ENCODE measurements at regions not wholly inside any gene's neighbourhood (a gene's known extent, or its start where the extent isn't known, plus 50 kb on each side); places are given as distances from the start of the nearest gene placed in this dataset.

GRCh38 chr21:35268817-35269216, 219.7 kb upstream of the RUNX1 start:
- Histone ChIP-seq H3K4me3 (ENCODE audit: low read length) (no peak overlapping the region), H3K36me3 (ENCODE audit: control insufficient read depth, insufficient read depth, low read length) (no peaks in the 10 kb centered on the region), H3K9ac (ENCODE audit: low read length) (no peak overlapping the region), H3K27me3 (ENCODE audit: control insufficient read depth, insufficient read depth, low read length) (no peaks in the 10 kb centered on the region), H3K9me3 (ENCODE audit: control insufficient read depth, low read length) (no peaks in the 10 kb centered on the region), H3K4me1 (ENCODE audit: control insufficient read depth, insufficient read depth, low read length) (peaks cover 12% of the 10 kb centered on the region)

GRCh38 chr21:35268261-35268660, 219.2 kb upstream of the RUNX1 start:
- H3K9ac ChIP-seq (ENCODE audit: low read length), result no peak overlapping the region

GRCh38 chr21:35266546-35266945, 217.4 kb upstream of the RUNX1 start:
- no peak overlapping the region for H3K9ac ChIP-seq (ENCODE audit: low read length)
- no peak overlapping the region for H3K4me3 ChIP-seq (ENCODE audit: low read length)
- H3K36me3 ChIP-seq (ENCODE audit: control insufficient read depth, insufficient read depth, low read length), result no peaks in the 10 kb centered on the region
- no peaks in the 10 kb centered on the region for H3K9me3 ChIP-seq (ENCODE audit: control insufficient read depth, low read length)
- H3K27me3 ChIP-seq (ENCODE audit: control insufficient read depth, insufficient read depth, low read length), result no peaks in the 10 kb centered on the region
- peaks cover 10% of the 10 kb centered on the region for H3K4me1 ChIP-seq (ENCODE audit: control insufficient read depth, insufficient read depth, low read length)

More at GRCh38 chr21:35268261-35268660, 219.2 kb upstream of the RUNX1 start:
- Histone ChIP-seq H3K36me3 (ENCODE audit: control insufficient read depth, insufficient read depth, low read length) (no peaks in the 10 kb centered on the region), H3K4me3 (ENCODE audit: low read length) (no peak overlapping the region), H3K4me1 (ENCODE audit: control insufficient read depth, insufficient read depth, low read length) (peaks cover 10% of the 10 kb centered on the region), H3K9me3 (ENCODE audit: control insufficient read depth, low read length) (no peaks in the 10 kb centered on the region), H3K27me3 (ENCODE audit: control insufficient read depth, insufficient read depth, low read length) (no peaks in the 10 kb centered on the region)

- Histone ChIP-seq H3K9ac (ENCODE audit: low read length) (no peak overlapping the region), H3K4me1 (ENCODE audit: control insufficient read depth, insufficient read depth, low read length) (peaks cover 10% of the 10 kb centered on the region), H3K4me3 (ENCODE audit: low read length) (no peak overlapping the region), H3K36me3 (ENCODE audit: control insufficient read depth, insufficient read depth, low read length) (no peaks in the 10 kb centered on the region), H3K9me3 (ENCODE audit: control insufficient read depth, low read length) (no peaks in the 10 kb centered on the region), H3K27me3 (ENCODE audit: control insufficient read depth, insufficient read depth, low read length) (no peaks in the 10 kb centered on the region)
These were observed 216.2 kb upstream of the RUNX1 start for GRCh38 chr21:35265170-35265877.

- Histone ChIP-seq H3K9ac (ENCODE audit: low read length) (no peak overlapping the region), H3K4me1 (ENCODE audit: control insufficient read depth, insufficient read depth, low read length) (peaks cover 28% of the 10 kb centered on the region), H3K36me3 (ENCODE audit: control insufficient read depth, insufficient read depth, low read length) (no peaks in the 10 kb centered on the region), H3K4me3 (ENCODE audit: low read length) (no peak overlapping the region), H3K9me3 (ENCODE audit: control insufficient read depth, low read length) (no peaks in the 10 kb centered on the region), H3K27me3 (ENCODE audit: control insufficient read depth, insufficient read depth, low read length) (no peaks in the 10 kb centered on the region)
These were observed 210.4 kb upstream of the RUNX1 start for GRCh38 chr21:35259457-35259856.

- Histone ChIP-seq H3K4me3 (ENCODE audit: low read length) (no peak overlapping the region), H3K9me3 (ENCODE audit: control insufficient read depth, low read length) (no peaks in the 10 kb centered on the region), H3K36me3 (ENCODE audit: control insufficient read depth, insufficient read depth, low read length) (no peaks in the 10 kb centered on the region), H3K27me3 (ENCODE audit: control insufficient read depth, insufficient read depth, low read length) (no peaks in the 10 kb centered on the region), H3K4me1 (ENCODE audit: control insufficient read depth, insufficient read depth, low read length) (peaks cover 34% of the 10 kb centered on the region), H3K9ac (ENCODE audit: low read length) (no peak overlapping the region)
These were observed 209.4 kb upstream of the RUNX1 start for GRCh38 chr21:35258521-35258920.

GRCh38 chr21:35257413-35257812, 208.3 kb upstream of the RUNX1 start:
- no peaks in the 10 kb centered on the region for H3K27me3 ChIP-seq (ENCODE audit: control insufficient read depth, insufficient read depth, low read length)

GRCh38 chr21:35256468-35256988, 207.4 kb upstream of the RUNX1 start:
- H3K9me3 ChIP-seq (ENCODE audit: control insufficient read depth, low read length), result no peaks in the 10 kb centered on the region
- H3K4me3 ChIP-seq (ENCODE audit: low read length), result peak overlapping the region; percentile 9
- peak overlapping the region; percentile 29 for H3K9ac ChIP-seq (ENCODE audit: low read length)
- no peaks in the 10 kb centered on the region for H3K27me3 ChIP-seq (ENCODE audit: control insufficient read depth, insufficient read depth, low read length)
- no peaks in the 10 kb centered on the region for H3K36me3 ChIP-seq (ENCODE audit: control insufficient read depth, insufficient read depth, low read length)
- H3K4me1 ChIP-seq (ENCODE audit: control insufficient read depth, insufficient read depth, low read length), result peaks cover 34% of the 10 kb centered on the region

More at GRCh38 chr21:35257413-35257812, 208.3 kb upstream of the RUNX1 start:
- Histone ChIP-seq H3K9me3 (ENCODE audit: control insufficient read depth, low read length) (no peaks in the 10 kb centered on the region), H3K4me3 (ENCODE audit: low read length) (no peak overlapping the region), H3K36me3 (ENCODE audit: control insufficient read depth, insufficient read depth, low read length) (no peaks in the 10 kb centered on the region), H3K9ac (ENCODE audit: low read length) (peak overlapping the region; percentile 29), H3K4me1 (ENCODE audit: control insufficient read depth, insufficient read depth, low read length) (peaks cover 34% of the 10 kb centered on the region)

- H3K4me1 ChIP-seq (ENCODE audit: control insufficient read depth, insufficient read depth, low read length), result peaks cover 33% of the 10 kb centered on the region
- H3K9ac ChIP-seq (ENCODE audit: low read length), result no peak overlapping the region
- no peaks in the 10 kb centered on the region for H3K9me3 ChIP-seq (ENCODE audit: control insufficient read depth, low read length)
- no peaks in the 10 kb centered on the region for H3K36me3 ChIP-seq (ENCODE audit: control insufficient read depth, insufficient read depth, low read length)
- no peak overlapping the region for H3K4me3 ChIP-seq (ENCODE audit: low read length)
- H3K27me3 ChIP-seq (ENCODE audit: control insufficient read depth, insufficient read depth, low read length), result no peaks in the 10 kb centered on the region
These were observed 205.7 kb upstream of the RUNX1 start for GRCh38 chr21:35254765-35255138.

- peak overlapping the region; percentile 43 for H3K9ac ChIP-seq (ENCODE audit: low read length)
- no peaks in the 10 kb centered on the region for H3K27me3 ChIP-seq (ENCODE audit: control insufficient read depth, insufficient read depth, low read length)
- H3K36me3 ChIP-seq (ENCODE audit: control insufficient read depth, insufficient read depth, low read length), result no peaks in the 10 kb centered on the region
- no peak overlapping the region for H3K4me3 ChIP-seq (ENCODE audit: low read length)
- H3K9me3 ChIP-seq (ENCODE audit: control insufficient read depth, low read length), result no peaks in the 10 kb centered on the region
- peaks cover 28% of the 10 kb centered on the region for H3K4me1 ChIP-seq (ENCODE audit: control insufficient read depth, insufficient read depth, low read length)
These were observed 205.1 kb upstream of the RUNX1 start for GRCh38 chr21:35254006-35254764.

GRCh38 chr21:35252831-35253230, 203.7 kb upstream of the RUNX1 start:
- no peaks in the 10 kb centered on the region for H3K36me3 ChIP-seq (ENCODE audit: control insufficient read depth, insufficient read depth, low read length)
- no peak overlapping the region for H3K4me3 ChIP-seq (ENCODE audit: low read length)
- H3K4me1 ChIP-seq (ENCODE audit: control insufficient read depth, insufficient read depth, low read length), result peaks cover 26% of the 10 kb centered on the region
- no peak overlapping the region for H3K9ac ChIP-seq (ENCODE audit: low read length)
- no peaks in the 10 kb centered on the region for H3K27me3 ChIP-seq (ENCODE audit: control insufficient read depth, insufficient read depth, low read length)
- no peaks in the 10 kb centered on the region for H3K9me3 ChIP-seq (ENCODE audit: control insufficient read depth, low read length)

GRCh38 chr21:35249636-35250035, 200.5 kb upstream of the RUNX1 start:
- no peaks in the 10 kb centered on the region for H3K27me3 ChIP-seq (ENCODE audit: control insufficient read depth, insufficient read depth, low read length)
- H3K9me3 ChIP-seq (ENCODE audit: control insufficient read depth, low read length), result no peaks in the 10 kb centered on the region
- no peak overlapping the region for H3K9ac ChIP-seq (ENCODE audit: low read length)
- H3K4me3 ChIP-seq (ENCODE audit: low read length), result no peak overlapping the region
- no peaks in the 10 kb centered on the region for H3K36me3 ChIP-seq (ENCODE audit: control insufficient read depth, insufficient read depth, low read length)
- H3K4me1 ChIP-seq (ENCODE audit: control insufficient read depth, insufficient read depth, low read length), result peaks cover 16% of the 10 kb centered on the region
